ENCODE measurements at regions not wholly inside any gene's neighbourhood (a gene's known extent, or its start where the extent isn't known, plus 50 kb on each side); places are given as distances from the start of the nearest gene placed in this dataset.
A peak's percentile ranks its signal among the peaks of the same experiment; 100 is the strongest.
"Not testable (repeated sequence)": the region's sequence is repeated elsewhere in the genome, so short reads cannot be mapped to it uniquely, and the experiment has no call there.

DNA sequence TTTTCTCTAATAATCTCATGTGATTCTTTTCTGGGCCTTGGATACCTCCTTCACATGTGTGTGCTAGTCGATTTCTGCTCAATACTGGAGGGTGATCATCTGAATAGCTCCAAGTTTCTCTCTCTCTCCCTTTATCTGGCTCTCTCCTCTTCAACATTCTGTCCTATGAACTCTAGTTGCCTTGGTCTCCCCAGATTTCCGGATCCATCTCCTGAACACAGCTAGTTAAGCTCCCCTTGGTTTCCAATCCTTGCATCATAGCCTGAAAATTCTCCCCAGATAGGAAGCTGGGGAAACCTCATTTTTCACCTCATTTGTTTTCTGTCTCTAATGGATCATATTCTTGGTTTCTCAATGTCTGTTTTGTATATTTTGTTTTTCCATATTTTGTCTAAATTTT, 832.3 kb downstream of the MTRR start:
- DNase-seq (ENCODE audit: low read depth in 2 of 2) = no peak

DNA sequence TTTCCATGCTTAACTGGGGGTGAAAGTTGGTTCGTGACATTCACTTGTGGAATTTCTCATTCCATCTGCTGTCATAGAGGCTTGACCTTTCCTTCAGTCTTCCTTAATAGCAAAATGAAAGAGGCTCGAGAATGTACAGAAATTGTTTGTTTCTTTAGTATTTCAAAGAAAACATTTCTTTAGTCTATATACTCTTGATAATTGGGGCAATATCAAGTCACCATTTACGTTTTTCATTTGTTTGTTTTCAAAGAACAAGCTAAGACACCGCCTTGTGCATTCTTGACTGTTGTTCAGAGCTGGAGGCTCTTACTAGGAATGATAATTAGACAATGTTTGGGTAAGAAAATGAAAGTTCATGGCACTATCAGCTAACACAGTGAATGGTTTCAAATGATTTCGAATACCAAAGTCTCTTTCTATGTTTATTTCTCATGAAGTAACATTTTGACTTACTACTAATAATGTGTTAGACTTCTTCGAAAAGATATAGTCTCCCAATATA, 835.4 kb downstream of the SEMA5A start:
- no peak for DNase-seq (ENCODE audit: low read depth in 2 of 2)

DNA sequence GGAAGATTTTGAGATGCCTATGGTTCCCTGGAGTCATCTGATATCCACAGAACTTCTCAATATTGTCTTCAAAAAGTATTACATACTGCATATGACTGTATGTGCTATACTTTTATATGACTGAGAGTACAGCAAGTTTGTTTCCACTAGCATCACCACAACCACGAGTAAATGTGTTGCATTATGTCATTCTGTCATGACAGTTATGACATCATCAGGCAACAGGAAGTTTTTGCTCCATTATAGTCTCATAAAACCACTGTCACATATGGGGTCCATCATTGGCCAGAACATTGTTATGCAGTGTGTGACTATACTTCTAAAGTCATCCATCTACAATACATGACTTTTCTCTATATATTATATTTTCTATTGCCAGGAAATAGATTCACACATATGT, 831.7 kb downstream of the SEMA5A start:
- DNase-seq (ENCODE audit: low read depth in 2 of 2) = no peak

DNA sequence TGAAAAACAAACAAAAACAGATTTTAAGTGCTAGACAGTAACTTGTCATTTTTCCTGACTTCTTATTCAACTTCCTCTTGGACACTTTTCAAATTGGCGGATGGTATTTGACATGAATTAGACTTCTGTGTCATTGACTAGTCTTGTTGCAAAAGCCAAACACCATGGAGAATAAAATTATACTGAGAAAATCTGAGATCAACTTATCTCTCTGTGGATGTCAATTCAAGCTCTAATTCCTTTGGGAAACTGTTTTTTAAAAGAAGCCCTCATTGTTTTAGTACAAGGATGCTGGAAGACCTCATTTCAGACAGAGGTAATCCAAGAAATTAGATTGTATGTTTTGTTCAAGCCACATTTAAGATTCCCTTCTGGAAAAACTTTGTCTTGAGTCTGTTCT, 831.0 kb downstream of the SEMA5A start:
- DNase-seq (ENCODE audit: low read depth in 2 of 2) = no peak

DNA sequence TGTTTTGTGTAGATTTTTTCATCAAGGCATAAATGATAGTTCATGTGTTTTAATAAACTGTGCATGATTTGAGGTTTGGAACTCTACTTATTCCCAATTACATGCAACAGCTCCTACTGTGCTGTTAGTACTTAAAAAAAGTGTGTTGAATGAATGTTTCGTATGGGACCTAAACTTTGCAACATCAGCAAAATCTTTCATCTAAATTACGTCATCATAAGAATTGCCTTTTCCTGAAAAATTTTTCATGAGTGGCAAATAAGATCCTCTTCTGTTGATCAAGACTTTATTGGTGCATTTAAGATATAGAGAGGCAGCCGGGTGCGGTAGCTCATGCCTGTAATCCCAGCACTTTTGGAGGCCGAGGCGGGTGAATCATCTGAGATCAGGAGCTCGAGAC, 826.1 kb downstream of the SEMA5A start:
- no peak for DNase-seq (ENCODE audit: low read depth in 2 of 2)

DNA sequence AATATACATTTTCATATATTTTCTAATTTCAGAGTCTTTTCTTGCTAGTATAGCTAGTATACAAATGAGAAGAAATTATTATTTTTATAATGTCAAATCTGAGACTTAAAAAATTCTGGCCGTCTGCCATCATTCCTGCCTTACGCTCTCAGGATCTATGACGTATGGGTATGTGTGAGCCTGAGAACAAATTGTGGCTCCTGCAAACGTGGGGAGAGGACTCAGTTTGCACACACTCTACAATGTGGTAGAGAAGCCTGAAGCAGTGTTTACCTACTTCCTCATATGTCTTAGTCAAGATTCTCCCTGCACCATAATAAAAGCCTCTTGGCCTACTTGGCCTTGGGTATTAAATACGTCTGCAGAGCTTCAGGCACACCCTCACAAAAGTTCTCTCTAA, 825.4 kb downstream of the SEMA5A start:
- no peak for DNase-seq (ENCODE audit: low read depth in 2 of 2)

DNA sequence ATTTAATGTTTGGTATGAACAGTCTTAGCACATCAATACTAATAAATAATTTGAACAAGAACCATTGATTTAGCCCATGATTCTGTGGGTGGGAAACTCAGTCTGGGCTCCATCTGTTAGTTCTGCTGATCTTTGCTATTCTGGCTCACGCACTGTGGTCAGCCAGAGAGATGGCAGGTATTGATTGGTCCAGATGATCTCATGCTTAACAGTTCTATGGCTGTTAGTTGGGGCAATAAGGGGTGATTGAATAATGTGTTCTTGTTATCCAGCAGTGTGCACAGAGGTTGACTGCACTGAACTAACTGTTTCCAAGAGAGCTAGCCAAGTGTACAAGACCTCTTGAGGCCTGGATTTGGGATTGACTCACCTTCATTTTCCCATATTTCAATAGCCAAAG, 824.3 kb downstream of the SEMA5A start:
- DNase-seq (ENCODE audit: low read depth in 2 of 2) = no peak

DNA sequence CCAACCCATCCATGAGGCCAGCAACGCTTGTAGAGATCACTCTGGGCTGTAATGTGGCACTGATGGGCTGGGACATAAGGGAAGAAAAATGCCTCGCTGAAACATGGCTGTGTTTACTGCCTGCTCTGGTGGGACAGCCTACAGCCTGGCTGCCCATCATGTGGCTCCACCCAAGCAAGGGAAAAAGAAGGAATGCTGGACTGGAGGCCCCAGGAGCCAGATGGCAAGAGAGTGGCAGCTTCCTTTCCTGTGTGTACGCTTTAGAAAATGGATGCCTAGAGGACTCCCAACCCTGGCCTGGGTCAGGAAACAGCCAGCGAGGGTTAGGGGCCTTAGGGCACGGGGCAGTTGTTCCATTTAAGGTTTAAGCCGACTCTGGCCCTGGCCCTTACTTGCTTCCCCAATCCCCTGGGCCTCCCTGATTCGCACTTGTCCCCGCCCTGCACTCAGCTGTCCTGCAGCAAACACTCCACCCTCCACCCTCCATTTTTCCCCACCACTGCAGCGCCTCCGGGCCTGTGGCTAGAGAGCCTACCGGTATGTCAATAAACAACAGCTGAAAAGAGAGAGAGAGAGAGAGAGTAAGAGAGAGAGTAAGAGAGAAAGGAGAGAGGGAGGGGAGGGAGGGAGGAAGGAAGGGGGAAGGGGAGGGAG, 819.4 kb downstream of the SEMA5A start:
- DNase-seq (ENCODE audit: low read depth in 2 of 2) = no peak

DNA sequence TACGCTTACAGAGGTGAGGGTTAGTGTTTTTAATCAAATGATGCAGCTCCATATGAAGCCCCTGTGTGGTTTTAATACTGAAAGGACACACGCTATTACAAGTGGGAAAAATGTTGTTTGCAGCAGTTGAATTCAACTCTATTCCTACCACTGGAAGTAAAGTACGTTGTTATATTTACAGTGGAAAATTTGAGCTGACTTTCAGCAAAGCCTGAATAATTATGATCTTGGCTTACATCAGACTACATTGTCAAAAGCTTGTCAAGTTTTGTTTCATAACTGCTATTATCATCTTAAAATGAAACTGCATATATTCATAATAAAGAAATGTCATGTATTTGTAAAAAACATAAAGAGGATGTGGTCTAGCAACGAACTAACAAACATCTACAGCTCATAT, 818.5 kb downstream of the SEMA5A start:
- DNase-seq (ENCODE audit: low read depth in 2 of 2) = no peak

DNA sequence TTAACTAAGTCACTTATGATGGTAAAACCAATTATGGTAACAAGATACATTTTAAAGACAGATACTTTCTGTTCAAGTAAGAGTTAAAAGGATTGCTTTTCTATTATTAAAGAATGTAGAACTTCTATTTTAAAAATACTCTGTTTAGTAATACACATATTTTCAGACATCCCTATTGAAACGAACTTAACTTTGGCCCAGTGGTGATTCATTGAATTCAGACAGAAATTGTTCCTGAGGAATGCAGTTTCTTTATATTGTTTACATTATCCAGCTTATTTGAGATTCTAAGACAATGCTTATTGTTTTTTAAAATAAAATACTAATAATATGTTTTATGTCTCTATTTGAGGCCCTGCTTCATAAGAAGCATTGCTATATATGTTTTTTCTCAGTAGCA, 816.4 kb downstream of the SEMA5A start:
- peak in 1 of 2 experiments; percentile 8 for DNase-seq (ENCODE audit: low read depth in 2 of 2)

DNA sequence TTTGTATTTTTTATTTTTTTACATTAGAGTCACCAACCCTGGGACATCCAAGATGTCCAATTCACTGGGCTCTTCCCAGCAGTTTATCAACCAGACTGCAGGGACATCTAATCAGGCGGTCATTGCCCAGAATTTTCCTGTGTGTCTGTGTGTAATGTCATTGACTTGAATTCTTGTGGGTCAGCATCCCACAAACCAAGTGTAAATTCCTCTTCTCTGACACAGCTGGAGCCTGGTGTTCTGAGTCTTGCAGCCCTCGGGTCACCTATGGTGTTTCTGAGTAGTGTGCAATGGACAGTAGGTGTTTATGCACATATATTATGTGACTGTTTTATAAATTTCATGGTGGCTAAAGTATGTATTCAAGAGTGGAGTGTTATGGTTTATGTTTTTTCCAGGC, 815.7 kb downstream of the SEMA5A start:
- DNase-seq (ENCODE audit: low read depth in 2 of 2) = no peak

DNA sequence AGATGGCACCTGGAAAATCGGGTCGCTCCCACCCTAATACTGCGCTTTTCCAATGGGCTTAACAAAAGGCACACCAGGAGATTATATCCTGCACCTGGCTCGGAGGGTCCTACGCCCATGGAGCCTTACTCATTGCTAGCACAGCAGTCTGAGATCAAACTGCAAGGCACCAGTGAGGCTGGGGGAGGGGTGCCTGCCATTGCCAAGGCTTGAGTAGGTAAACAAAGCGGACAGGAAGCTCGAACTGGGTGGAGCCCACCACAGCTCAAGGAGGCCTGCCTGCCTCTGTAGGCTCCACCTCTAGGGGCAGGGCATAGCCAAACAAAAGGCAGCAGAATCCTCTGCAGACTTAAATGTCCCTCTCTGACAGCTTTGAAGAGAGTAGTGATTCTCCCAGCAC, 814.8 kb downstream of the SEMA5A start:
- DNase-seq (ENCODE audit: low read depth in 2 of 2) = not testable (repeated sequence)

DNA sequence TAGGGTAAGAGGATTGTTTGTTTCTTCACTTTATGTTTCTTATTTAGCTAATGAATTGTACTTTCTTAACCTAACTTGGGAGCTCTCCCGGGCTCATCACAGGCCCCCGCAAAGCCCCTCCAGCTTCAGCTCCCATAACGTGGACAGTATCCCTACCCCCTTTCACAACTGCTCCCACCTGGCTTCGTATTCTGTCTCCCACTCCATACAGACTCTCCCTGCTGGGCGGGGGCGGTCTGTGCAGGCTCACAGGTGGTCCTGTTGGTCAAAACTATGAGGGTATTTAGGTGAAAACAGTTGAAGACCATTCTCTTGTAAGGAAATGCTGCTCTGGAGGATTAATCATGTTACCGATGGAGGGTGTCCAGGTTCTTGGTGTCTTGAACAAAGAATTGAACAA, 805.3 kb downstream of the SEMA5A start:
- DNase-seq (ENCODE audit: low read depth in 2 of 2) = no peak

DNA sequence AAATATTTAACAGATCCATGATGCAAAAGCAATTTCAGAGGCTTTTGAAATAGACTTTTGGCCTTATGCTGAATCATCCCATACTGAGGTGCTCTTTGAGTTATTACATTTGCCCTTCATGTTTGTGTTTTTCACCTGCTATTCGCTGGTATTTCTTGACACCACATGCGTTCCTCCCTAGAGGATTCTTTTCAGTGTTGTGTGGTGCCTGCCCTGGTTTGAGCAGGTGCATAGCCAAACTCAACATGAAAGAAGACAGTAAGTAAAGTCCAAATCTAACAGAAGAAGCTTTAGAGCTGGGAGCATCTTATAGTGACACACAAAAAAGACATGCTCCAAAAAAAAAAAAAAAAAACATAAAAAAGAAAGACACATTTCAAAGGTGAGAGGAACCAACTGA, 796.3 kb downstream of the SEMA5A start:
- no peak for DNase-seq (ENCODE audit: low read depth in 2 of 2)

DNA sequence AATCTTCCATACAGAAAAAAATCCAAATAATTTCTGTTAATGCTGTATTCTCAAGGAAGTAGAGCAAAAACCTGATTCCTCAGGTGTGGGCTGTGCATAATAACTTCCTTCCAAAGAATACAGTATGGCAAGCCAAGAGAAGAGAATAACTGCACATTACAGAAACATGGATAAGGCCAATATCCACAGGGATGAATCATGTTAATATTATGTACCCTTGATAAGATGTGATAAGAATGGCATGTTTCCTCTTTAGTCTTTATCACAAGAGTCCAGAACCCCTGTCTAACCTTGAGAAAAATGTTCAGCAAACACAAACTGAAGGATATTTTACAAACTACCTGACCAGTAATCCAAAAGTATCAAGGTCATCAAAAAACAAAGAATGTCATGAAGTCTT, 795.8 kb downstream of the SEMA5A start:
- DNase-seq (ENCODE audit: low read depth in 2 of 2) = no peak

DNA sequence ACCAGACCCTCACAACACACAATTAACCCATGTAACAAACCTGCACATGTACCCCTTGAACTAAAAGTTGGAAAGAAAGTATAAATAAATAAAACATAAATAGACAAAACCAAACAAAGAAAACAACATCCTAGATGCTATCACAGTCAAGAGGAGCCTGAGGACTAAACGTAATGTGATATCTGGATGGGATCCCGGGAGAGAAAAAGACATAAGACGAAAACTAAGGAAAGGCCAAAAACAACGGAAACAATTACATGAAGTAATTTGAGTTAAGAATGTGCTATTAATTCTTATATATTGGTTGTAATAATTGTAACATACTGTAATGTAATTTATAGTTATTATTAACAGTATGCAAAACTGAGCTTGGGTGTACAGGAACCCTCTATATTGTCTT, 793.9 kb downstream of the SEMA5A start:
- DNase-seq (ENCODE audit: low read depth in 2 of 2) = no peak

DNA sequence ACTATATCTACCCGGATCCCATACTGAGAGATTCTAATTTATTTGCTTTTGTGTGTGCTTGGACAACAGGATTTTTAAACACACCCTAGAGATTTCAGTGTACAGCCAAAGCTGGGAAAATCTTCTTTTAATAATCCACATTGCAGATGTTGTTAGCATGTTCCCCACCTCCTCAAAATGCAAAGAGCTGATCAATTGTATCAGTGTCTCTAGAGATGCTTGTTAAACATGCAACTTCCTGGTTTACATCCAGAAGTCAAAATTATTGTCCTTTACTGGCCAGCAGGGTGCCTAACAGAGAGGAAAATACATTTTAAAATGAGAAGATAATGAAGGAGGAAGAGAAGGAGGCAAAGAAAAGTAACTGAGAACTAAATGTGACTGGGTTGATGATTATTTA, 793.3 kb downstream of the SEMA5A start:
- no peak for DNase-seq (ENCODE audit: low read depth in 2 of 2)

DNA sequence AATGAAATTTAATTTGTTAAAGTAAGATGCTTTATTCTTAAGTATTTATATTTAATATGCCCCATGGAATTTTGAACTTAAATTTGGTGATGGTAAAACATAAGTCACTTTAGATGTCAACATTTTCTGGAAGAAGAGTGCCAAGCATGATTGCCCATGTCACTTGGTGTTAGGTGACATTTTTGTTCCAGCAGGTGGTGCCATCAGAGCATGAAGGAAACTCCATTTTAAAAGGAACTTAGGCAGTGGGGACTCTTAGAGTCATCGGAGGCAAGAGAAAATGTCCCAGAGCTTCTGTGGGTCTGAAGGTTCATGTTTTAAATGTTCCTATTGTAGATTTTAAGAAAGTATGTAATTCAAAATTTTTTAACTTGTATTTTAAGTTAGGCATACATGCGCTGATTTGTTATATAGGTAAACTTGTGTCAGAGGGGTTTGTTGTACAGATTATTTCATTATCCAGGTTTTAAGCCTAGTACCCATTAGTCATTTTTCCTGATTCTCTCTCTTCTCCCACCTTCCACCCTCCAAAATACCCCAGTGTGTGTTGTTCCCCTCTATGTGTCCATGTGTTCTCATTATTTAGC, 789.3 kb downstream of the SEMA5A start:
- DNase-seq (ENCODE audit: low read depth in 2 of 2) = peak; percentile 17 to 26

DNA sequence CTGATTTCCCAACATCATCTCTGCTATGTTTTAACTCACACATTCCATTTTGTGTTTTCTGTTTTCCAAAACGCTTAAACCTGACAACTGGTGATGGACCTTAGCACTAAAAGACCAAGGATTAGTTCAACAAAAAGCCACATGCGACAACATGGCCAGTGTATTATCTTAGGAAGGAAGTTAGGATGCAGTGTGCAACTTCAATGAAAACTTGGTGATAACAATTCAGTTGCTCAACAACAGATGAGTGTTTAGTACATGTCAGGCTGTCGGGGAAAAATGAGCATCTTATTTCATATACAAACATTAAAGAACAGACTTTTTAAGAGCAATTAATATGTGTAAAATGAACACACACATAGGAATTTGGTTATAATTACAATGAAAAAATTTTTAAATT, 780.0 kb downstream of the SEMA5A start:
- DNase-seq (ENCODE audit: low read depth in 2 of 2) = no peak

DNA sequence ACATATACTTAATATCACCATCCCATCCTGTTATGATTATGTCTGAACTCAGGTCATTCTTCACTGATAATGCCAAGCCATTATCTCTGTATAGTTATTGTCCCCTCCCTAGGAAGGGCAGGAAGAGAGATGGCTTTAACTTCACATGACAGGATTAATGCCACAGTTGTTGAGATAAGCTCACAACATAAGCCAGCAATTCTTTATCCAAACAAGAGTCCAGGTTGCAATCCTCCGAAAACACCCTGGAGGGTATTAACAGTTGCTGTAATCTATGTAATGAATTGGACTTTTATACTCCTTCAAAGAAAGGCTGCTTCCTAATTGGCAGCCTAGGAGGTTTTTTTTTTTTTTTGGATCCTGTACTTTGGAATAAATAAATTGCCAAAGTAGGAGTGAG, 779.4 kb downstream of the SEMA5A start:
- no peak for DNase-seq (ENCODE audit: low read depth in 2 of 2)

DNA sequence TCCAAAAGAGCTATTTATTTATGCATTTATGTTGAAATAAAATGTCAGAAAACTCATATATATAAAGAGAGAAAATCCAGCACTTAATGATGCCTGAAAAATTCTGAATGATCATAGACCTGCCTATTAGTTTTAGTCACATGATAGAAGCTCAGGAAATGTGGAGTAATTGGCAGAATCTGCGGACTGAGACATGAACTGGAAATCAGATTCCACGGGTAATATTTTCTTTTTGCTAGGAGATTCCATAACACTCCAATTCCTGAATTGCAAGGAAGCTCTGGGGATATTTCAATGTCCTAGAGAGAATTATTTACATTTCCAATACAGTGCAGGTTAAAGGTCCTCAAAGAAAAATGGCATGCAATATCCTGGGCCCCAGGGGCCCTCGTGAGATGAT, 778.8 kb downstream of the SEMA5A start:
- DNase-seq (ENCODE audit: low read depth in 2 of 2) = no peak

DNA sequence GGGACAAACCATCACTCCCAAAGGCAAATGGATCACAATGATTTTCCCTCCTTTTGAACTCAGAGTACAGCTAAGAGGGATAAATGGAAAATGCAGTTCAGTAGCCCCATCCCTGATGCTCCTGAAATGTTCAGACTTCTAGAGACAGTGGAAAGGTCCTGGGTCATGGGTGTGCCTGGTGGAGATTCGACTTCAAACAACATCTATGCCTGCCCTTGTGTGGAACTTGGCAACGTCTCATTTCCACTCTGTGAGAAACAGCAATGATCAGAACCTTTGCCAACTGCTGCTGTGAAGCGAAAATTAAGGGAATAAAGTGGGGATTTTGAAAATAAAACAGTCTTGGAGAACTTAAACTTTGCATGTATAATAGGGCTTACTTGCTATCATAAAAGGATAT, 778.1 kb downstream of the SEMA5A start:
- no peak for DNase-seq (ENCODE audit: low read depth in 2 of 2)

DNA sequence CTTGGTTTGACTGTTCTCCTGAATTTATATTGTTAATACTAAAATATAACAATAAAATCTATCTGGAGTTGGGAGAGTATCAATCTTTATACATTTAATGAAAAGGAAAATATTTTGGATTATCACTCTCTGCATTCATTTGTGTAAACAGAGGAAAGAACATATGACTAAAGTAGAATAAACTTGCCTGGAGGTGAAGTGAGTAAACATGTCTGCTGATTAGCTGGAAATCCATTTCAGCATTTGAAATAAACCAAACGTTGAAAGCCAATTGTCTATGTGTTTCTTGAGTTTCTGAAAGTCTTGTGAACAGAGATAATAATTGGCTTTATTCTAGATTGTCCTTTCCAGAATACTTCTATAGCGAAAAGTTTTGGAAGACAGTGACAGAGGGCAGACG, 776.2 kb downstream of the SEMA5A start:
- no peak for DNase-seq (ENCODE audit: low read depth in 2 of 2)

DNA sequence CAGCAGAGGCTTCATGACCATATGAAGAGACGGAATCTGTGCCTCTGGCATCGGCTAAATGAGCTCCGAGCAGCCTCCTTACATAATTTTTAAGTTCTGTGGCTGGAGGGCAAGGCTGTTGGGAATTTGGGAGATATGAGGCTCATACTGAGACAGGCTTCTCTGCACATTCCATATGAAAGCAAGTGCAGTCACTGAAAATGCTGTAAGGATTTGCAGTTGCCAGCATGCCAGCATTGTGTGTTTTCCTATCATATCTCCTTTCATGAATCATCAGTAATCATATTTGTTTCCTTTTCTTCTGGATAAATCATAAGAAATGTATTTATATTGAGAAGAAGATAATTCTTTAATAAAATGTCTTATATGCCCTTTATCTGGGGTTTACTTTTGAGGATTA, 775.4 kb downstream of the SEMA5A start:
- no peak for DNase-seq (ENCODE audit: low read depth in 2 of 2)
